GM21447 (cell line): ENCODE measurements at regions not wholly inside any gene's neighbourhood (a gene's known extent, or its start where the extent isn't known, plus 50 kb on each side); places are given as distances from the start of the nearest gene placed in this dataset.
"Not testable (repeated sequence)": the region's sequence is repeated elsewhere in the genome, so short reads cannot be mapped to it uniquely, and the experiment has no call there.

ENCODE experiments used
- ATAC-seq: cut with Tn5 transposase; IDR thresholded peaks from one replicate; pipeline ENCODE4 v1.9.1; 2021; ENCODE audit not compliant: unreplicated experiment

GRCh38 chr1:209191262-209191634 lies 392.3 kb upstream of the CAMK1G start:
- ATAC-seq: no peak

GRCh38 chr1:209196140-209196539 lies 387.4 kb upstream of the CAMK1G start:
- ATAC-seq: no peak

GRCh38 chr1:209198961-209199750 lies 384.4 kb upstream of the CAMK1G start:
- no peak for ATAC-seq

GRCh38 chr1:209199822-209200221 lies 383.7 kb upstream of the CAMK1G start:
- no peak for ATAC-seq

- not testable (repeated sequence) for ATAC-seq
These were observed 381.2 kb upstream of the CAMK1G start for GRCh38 chr1:209202321-209202720.

- ATAC-seq: no peak
These were observed 380.5 kb upstream of the CAMK1G start for GRCh38 chr1:209202830-209203532.

- ATAC-seq: no peak
These were observed 380.0 kb upstream of the CAMK1G start for GRCh38 chr1:209203533-209203895.

GRCh38 chr1:209205039-209205438 lies 378.5 kb upstream of the CAMK1G start:
- ATAC-seq: no peak

GRCh38 chr1:209207126-209207700 lies 376.3 kb upstream of the CAMK1G start:
- no peak for ATAC-seq

- peak; percentile 69 for ATAC-seq
These were observed 375.7 kb upstream of the CAMK1G start for GRCh38 chr1:209207701-209208286.

- no peak for ATAC-seq
These were observed 374.9 kb upstream of the CAMK1G start for GRCh38 chr1:209208648-209209047.

GRCh38 chr1:209213989-209214388 lies 369.5 kb upstream of the CAMK1G start:
- no peak for ATAC-seq

- ATAC-seq: no peak
These were observed 367.7 kb upstream of the CAMK1G start for GRCh38 chr1:209215826-209216225.

- no peak for ATAC-seq
These were observed 365.4 kb upstream of the CAMK1G start for GRCh38 chr1:209218113-209218512.

GRCh38 chr1:209218981-209219380 lies 364.5 kb upstream of the CAMK1G start:
- no peak for ATAC-seq

- ATAC-seq: no peak
These were observed 363.6 kb upstream of the CAMK1G start for GRCh38 chr1:209219791-209220524.

GRCh38 chr1:209222826-209223225 lies 360.7 kb upstream of the CAMK1G start:
- ATAC-seq: no peak

GRCh38 chr1:209223791-209224190 lies 359.7 kb upstream of the CAMK1G start:
- ATAC-seq: no peak

- ATAC-seq: no peak
These were observed 358.6 kb upstream of the CAMK1G start for GRCh38 chr1:209224886-209225285.

GRCh38 chr1:209227171-209227570 lies 356.3 kb upstream of the CAMK1G start:
- ATAC-seq: no peak

- no peak for ATAC-seq
These were observed 355.6 kb upstream of the CAMK1G start for GRCh38 chr1:209227941-209228340.
